GM23338 (cell line): ENCODE measurements at regions not wholly inside any gene's neighbourhood (a gene's known extent, or its start where the extent isn't known, plus 50 kb on each side); places are given as distances from the start of the nearest gene placed in this dataset.

Source experiments
- CREB1 ChIP-seq: fragments of 250-450 bp; sonication (Bioruptor Pico); IDR thresholded peaks from 2 replicates; pipeline ENCODE4 v1.5.0; 2020; ENCODE audit warnings: low read depth, mild to moderate bottlenecking, moderate library complexity
- EZH2 ChIP-seq: fragments of 200-600 bp; sonication (generic); IDR thresholded peaks from one replicate; pipeline ENCODE4 v1.8.0; 2017; ENCODE audit warnings: antibody characterized with exemption, mild to moderate bottlenecking, low read depth; ENCODE audit not compliant: unreplicated experiment
- EZH2phosphoT487 ChIP-seq: fragments of 200-600 bp; sonication (generic); IDR thresholded peaks from one replicate; pipeline ENCODE4 v1.8.1; 2018; ENCODE audit warnings: antibody characterized with exemption; ENCODE audit not compliant: unreplicated experiment
- POLR2AphosphoS5 ChIP-seq: IDR thresholded peaks from 2 replicates; pipeline ENCODE4 v1.6.1; 2016; ENCODE audit warnings: antibody characterized with exemption, low read depth
- STAT1 ChIP-seq: IDR thresholded peaks from one replicate; pipeline ENCODE4 v1.6.1; 2016; ENCODE audit warnings: antibody characterized with exemption; ENCODE audit not compliant: unreplicated experiment
- TF ChIP-seq, protein P1 (sequence below), 2 experiments: fragments of 200-600 bp in 1 of 2; sonication (generic) in 1 of 2; conservative IDR thresholded peaks; 2 replicates each; pipeline versions ENCODE4 v1.5.1 to v1.6.1; 2016 to 2017; ENCODE audit warnings: antibody characterized with exemption in 2 of 2, low read depth in 2 of 2, mild to moderate bottlenecking in 2 of 2, moderate library complexity in 1 of 2
- TF ChIP-seq, protein P2 (sequence below): IDR thresholded peaks from 2 replicates; pipeline ENCODE4 v1.6.1; 2016; ENCODE audit warnings: antibody characterized with exemption
- TF ChIP-seq, protein P3 (sequence below): fragments of 250-450 bp; sonication (Bioruptor Pico); IDR thresholded peaks from 2 replicates; pipeline ENCODE4 v1.5.0; 2020; ENCODE audit warnings: mild to moderate bottlenecking, moderate library complexity
- TF ChIP-seq, protein P4 (sequence below): IDR thresholded peaks from one replicate; pipeline ENCODE4 v1.6.1; 2018; ENCODE audit warnings: antibody characterized with exemption; ENCODE audit not compliant: unreplicated experiment

DNA sequence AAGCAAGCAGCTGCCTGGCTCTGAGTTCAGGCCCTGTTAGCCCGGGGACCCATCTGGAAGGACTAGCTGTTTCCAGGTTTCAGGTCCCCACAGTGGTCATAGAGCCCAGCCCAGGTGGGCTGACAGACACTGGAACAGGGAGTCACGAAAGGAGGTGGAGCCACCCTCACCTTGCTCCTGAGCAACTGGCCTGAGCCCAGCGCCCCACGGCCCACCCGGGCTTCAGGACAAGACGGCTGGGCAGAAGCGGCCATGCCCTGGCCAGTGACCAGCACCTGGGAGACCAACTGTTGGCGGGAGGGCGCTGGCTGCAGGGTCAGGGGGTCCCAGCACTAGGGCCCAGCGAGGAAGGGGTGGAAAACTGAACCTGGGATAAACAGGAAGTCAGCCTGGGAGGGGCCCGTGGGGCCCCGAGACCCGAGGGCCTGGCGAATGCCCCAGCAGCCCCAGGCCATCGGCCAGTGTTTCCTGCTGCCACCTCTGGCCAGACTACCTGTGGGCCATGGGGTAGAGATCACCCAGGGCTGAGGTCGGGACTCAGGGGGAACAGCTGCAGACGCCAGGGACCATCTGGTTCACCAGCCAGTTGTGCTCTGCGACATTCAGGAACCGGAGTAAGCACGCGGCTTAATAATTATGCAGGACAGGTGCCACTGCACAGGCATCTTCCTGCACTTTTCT lies 282.1 kb upstream of the PPP2R2D start:
- TF ChIP-seq, protein P1, sequence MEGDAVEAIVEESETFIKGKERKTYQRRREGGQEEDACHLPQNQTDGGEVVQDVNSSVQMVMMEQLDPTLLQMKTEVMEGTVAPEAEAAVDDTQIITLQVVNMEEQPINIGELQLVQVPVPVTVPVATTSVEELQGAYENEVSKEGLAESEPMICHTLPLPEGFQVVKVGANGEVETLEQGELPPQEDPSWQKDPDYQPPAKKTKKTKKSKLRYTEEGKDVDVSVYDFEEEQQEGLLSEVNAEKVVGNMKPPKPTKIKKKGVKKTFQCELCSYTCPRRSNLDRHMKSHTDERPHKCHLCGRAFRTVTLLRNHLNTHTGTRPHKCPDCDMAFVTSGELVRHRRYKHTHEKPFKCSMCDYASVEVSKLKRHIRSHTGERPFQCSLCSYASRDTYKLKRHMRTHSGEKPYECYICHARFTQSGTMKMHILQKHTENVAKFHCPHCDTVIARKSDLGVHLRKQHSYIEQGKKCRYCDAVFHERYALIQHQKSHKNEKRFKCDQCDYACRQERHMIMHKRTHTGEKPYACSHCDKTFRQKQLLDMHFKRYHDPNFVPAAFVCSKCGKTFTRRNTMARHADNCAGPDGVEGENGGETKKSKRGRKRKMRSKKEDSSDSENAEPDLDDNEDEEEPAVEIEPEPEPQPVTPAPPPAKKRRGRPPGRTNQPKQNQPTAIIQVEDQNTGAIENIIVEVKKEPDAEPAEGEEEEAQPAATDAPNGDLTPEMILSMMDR (conservative IDR thresholded peaks at IDR 0.05; ENCODE audit: low read depth in 2 of 2): no peak
- TF ChIP-seq, protein P2, sequence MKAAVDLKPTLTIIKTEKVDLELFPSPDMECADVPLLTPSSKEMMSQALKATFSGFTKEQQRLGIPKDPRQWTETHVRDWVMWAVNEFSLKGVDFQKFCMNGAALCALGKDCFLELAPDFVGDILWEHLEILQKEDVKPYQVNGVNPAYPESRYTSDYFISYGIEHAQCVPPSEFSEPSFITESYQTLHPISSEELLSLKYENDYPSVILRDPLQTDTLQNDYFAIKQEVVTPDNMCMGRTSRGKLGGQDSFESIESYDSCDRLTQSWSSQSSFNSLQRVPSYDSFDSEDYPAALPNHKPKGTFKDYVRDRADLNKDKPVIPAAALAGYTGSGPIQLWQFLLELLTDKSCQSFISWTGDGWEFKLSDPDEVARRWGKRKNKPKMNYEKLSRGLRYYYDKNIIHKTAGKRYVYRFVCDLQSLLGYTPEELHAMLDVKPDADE: no peak
- TF ChIP-seq, protein P3, sequence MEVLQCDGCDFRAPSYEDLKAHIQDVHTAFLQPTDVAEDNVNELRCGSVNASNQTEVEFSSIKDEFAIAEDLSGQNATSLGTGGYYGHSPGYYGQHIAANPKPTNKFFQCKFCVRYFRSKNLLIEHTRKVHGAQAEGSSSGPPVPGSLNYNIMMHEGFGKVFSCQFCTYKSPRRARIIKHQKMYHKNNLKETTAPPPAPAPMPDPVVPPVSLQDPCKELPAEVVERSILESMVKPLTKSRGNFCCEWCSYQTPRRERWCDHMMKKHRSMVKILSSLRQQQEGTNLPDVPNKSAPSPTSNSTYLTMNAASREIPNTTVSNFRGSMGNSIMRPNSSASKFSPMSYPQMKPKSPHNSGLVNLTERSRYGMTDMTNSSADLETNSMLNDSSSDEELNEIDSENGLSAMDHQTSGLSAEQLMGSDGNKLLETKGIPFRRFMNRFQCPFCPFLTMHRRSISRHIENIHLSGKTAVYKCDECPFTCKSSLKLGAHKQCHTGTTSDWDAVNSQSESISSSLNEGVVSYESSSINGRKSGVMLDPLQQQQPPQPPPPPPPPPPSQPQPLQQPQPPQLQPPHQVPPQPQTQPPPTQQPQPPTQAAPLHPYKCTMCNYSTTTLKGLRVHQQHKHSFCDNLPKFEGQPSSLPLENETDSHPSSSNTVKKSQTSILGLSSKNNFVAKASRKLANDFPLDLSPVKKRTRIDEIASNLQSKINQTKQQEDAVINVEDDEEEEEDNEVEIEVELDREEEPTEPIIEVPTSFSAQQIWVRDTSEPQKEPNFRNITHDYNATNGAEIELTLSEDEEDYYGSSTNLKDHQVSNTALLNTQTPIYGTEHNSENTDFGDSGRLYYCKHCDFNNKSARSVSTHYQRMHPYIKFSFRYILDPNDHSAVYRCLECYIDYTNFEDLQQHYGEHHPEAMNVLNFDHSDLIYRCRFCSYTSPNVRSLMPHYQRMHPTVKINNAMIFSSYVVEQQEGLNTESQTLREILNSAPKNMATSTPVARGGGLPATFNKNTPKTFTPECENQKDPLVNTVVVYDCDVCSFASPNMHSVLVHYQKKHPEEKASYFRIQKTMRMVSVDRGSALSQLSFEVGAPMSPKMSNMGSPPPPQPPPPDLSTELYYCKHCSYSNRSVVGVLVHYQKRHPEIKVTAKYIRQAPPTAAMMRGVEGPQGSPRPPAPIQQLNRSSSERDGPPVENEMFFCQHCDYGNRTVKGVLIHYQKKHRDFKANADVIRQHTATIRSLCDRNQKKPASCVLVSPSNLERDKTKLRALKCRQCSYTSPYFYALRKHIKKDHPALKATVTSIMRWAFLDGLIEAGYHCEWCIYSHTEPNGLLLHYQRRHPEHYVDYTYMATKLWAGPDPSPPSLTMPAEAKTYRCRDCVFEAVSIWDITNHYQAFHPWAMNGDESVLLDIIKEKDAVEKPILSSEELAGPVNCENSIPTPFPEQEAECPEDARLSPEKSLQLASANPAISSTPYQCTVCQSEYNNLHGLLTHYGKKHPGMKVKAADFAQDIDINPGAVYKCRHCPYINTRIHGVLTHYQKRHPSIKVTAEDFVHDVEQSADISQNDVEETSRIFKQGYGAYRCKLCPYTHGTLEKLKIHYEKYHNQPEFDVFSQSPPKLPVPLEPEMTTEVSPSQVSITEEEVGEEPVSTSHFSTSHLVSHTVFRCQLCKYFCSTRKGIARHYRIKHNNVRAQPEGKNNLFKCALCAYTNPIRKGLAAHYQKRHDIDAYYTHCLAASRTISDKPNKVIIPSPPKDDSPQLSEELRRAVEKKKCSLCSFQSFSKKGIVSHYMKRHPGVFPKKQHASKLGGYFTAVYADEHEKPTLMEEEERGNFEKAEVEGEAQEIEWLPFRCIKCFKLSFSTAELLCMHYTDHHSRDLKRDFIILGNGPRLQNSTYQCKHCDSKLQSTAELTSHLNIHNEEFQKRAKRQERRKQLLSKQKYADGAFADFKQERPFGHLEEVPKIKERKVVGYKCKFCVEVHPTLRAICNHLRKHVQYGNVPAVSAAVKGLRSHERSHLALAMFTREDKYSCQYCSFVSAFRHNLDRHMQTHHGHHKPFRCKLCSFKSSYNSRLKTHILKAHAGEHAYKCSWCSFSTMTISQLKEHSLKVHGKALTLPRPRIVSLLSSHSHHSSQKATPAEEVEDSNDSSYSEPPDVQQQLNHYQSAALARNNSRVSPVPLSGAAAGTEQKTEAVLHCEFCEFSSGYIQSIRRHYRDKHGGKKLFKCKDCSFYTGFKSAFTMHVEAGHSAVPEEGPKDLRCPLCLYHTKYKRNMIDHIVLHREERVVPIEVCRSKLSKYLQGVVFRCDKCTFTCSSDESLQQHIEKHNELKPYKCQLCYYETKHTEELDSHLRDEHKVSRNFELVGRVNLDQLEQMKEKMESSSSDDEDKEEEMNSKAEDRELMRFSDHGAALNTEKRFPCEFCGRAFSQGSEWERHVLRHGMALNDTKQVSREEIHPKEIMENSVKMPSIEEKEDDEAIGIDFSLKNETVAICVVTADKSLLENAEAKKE: no peak
- TF ChIP-seq EZH2 (no peak), POLR2AphosphoS5 (no peak), STAT1 (no peak), CREB1 (CRISPR knock-in tag) (no peak), EZH2phosphoT487 (no peak)
- TF ChIP-seq, protein P4, sequence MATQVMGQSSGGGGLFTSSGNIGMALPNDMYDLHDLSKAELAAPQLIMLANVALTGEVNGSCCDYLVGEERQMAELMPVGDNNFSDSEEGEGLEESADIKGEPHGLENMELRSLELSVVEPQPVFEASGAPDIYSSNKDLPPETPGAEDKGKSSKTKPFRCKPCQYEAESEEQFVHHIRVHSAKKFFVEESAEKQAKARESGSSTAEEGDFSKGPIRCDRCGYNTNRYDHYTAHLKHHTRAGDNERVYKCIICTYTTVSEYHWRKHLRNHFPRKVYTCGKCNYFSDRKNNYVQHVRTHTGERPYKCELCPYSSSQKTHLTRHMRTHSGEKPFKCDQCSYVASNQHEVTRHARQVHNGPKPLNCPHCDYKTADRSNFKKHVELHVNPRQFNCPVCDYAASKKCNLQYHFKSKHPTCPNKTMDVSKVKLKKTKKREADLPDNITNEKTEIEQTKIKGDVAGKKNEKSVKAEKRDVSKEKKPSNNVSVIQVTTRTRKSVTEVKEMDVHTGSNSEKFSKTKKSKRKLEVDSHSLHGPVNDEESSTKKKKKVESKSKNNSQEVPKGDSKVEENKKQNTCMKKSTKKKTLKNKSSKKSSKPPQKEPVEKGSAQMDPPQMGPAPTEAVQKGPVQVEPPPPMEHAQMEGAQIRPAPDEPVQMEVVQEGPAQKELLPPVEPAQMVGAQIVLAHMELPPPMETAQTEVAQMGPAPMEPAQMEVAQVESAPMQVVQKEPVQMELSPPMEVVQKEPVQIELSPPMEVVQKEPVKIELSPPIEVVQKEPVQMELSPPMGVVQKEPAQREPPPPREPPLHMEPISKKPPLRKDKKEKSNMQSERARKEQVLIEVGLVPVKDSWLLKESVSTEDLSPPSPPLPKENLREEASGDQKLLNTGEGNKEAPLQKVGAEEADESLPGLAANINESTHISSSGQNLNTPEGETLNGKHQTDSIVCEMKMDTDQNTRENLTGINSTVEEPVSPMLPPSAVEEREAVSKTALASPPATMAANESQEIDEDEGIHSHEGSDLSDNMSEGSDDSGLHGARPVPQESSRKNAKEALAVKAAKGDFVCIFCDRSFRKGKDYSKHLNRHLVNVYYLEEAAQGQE: no peak
